C4-2B (cell line): ENCODE measurements at regions not wholly inside any gene's neighbourhood (a gene's known extent, or its start where the extent isn't known, plus 50 kb on each side); places are given as distances from the start of the nearest gene placed in this dataset.

Source experiments
- ZFX ChIP-seq: fragments of 450-650 bp; IDR thresholded peaks from 2 replicates; pipeline ENCODE4 v1.6.1; 2017
- TF ChIP-seq, protein P1 (sequence below): fragments of 450-650 bp; conservative IDR thresholded peaks from 2 replicates; pipeline ENCODE4 v1.5.1; 2017; ENCODE audit warnings: mild to moderate bottlenecking

GRCh38 chr17:10931133-10931532 lies 93.2 kb upstream of the PIRT start:
- TF ChIP-seq, protein P1, sequence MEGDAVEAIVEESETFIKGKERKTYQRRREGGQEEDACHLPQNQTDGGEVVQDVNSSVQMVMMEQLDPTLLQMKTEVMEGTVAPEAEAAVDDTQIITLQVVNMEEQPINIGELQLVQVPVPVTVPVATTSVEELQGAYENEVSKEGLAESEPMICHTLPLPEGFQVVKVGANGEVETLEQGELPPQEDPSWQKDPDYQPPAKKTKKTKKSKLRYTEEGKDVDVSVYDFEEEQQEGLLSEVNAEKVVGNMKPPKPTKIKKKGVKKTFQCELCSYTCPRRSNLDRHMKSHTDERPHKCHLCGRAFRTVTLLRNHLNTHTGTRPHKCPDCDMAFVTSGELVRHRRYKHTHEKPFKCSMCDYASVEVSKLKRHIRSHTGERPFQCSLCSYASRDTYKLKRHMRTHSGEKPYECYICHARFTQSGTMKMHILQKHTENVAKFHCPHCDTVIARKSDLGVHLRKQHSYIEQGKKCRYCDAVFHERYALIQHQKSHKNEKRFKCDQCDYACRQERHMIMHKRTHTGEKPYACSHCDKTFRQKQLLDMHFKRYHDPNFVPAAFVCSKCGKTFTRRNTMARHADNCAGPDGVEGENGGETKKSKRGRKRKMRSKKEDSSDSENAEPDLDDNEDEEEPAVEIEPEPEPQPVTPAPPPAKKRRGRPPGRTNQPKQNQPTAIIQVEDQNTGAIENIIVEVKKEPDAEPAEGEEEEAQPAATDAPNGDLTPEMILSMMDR, result no peak
- TF ChIP-seq ZFX, result no peak
